BE2C (cell line): ENCODE measurements at regions not wholly inside any gene's neighbourhood (a gene's known extent, or its start where the extent isn't known, plus 50 kb on each side); places are given as distances from the start of the nearest gene placed in this dataset.

Experiments used
- DNase-seq: peaks from one replicate; pipeline ENCODE4 v3.0.0-alpha.2; 2020
- H3K27me3 ChIP-seq: fragments of 250-450 bp; sonication (Bioruptor Pico); 2 replicates; pipeline ENCODE4 v1.5.1; 2020; ENCODE audit warnings: mild to moderate bottlenecking
- H3K36me3 ChIP-seq: fragments of 250-450 bp; sonication (Bioruptor Pico); 2 replicates; pipeline ENCODE4 v1.5.1; 2020; ENCODE audit warnings: mild to moderate bottlenecking
- H3K4me1 ChIP-seq: fragments of 250-450 bp; sonication (Bioruptor Pico); 2 replicates; pipeline ENCODE4 v1.5.1; 2020
- H3K4me3 ChIP-seq: 2 replicates; pipeline ENCODE4 v1.5.1; 2011; ENCODE audit warnings: low read depth, low read length
- H3K9me3 ChIP-seq: fragments of 250-450 bp; sonication (Bioruptor Pico); 2 replicates; pipeline ENCODE4 v1.5.1; 2020
- TF ChIP-seq, protein P1 (sequence below): IDR thresholded peaks from 2 replicates; pipeline ENCODE4 v1.5.1; 2012; ENCODE audit warnings: mild to moderate bottlenecking, low read depth, low read length

DNA sequence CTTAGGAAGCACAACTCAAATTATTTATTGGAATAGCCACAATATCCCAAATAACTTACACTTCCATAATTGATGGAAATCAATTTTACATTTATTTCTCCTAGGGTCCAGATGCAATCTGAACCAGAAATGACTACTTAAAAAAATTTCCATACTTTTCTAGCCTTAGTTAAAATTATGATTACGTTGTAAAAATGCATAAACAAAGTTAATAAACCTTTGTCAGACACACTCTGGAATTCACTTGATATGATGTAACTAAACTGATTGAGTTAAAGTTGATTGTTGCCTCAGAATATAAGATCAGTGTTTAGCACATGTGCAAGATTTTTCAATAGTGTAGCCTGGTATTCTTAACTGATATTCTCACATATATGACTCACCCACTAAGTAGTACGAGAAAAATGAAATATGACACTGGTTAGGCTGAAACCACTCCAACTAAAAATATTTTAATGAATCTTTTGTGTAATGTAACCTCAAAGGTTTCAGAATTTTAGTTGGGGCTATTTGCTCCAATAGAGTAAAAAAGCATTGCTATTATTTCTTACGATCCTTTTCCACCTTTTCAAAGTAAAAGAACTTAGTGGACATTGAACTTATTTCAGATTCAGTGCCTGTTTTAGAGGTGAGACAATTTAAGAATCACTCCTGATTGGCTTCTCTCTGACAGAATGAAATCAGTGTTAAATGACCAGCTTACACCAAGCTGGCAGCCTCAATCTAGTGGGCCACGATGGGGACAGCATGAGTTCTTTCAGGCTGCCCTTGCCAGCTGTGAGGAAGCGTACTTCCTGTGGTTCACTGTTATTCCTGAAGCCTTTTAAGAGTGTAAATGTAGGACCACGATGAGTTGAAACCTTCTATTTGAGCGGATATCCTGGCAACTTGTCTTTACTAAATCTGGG, 277.2 kb upstream of the CDH9 start:
- Histone ChIP-seq H3K27me3 (no peaks in the 10 kb centered on the region), H3K4me1 (no peaks in the 10 kb centered on the region)
- DNase-seq, result no peak

DNA sequence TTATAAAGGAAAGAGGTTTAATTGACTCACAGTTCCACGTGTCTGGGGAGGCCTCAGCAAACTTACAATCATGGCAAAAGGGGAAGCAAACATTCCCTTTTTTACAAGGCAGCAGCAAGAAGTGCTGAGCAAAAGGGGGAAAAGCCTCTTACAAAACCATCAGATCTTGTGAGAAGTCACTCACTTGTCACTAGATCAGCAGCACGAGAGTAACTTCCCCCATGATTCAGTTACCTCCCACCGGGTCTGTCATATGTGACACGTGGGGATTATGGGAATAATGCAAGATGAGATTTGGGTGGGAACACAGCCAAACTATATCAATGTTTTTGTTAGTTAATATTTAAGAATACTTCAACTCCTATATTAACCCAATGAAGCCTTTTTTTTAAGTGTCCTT, 275.2 kb upstream of the CDH9 start:
- Histone ChIP-seq H3K4me3 (no peak overlapping the region), H3K4me1 (no peaks in the 10 kb centered on the region), H3K9me3 (no peaks in the 10 kb centered on the region), H3K27me3 (no peaks in the 10 kb centered on the region), H3K36me3 (no peaks in the 10 kb centered on the region)
- no peak for DNase-seq
- TF ChIP-seq, protein P1, sequence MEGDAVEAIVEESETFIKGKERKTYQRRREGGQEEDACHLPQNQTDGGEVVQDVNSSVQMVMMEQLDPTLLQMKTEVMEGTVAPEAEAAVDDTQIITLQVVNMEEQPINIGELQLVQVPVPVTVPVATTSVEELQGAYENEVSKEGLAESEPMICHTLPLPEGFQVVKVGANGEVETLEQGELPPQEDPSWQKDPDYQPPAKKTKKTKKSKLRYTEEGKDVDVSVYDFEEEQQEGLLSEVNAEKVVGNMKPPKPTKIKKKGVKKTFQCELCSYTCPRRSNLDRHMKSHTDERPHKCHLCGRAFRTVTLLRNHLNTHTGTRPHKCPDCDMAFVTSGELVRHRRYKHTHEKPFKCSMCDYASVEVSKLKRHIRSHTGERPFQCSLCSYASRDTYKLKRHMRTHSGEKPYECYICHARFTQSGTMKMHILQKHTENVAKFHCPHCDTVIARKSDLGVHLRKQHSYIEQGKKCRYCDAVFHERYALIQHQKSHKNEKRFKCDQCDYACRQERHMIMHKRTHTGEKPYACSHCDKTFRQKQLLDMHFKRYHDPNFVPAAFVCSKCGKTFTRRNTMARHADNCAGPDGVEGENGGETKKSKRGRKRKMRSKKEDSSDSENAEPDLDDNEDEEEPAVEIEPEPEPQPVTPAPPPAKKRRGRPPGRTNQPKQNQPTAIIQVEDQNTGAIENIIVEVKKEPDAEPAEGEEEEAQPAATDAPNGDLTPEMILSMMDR, result no peak

More for the DNA sequence above, 277.2 kb upstream of the CDH9 start:
- Histone ChIP-seq H3K4me3 (no peak overlapping the region), H3K36me3 (no peaks in the 10 kb centered on the region), H3K9me3 (no peaks in the 10 kb centered on the region)
- TF ChIP-seq, protein P1, result no peak

DNA sequence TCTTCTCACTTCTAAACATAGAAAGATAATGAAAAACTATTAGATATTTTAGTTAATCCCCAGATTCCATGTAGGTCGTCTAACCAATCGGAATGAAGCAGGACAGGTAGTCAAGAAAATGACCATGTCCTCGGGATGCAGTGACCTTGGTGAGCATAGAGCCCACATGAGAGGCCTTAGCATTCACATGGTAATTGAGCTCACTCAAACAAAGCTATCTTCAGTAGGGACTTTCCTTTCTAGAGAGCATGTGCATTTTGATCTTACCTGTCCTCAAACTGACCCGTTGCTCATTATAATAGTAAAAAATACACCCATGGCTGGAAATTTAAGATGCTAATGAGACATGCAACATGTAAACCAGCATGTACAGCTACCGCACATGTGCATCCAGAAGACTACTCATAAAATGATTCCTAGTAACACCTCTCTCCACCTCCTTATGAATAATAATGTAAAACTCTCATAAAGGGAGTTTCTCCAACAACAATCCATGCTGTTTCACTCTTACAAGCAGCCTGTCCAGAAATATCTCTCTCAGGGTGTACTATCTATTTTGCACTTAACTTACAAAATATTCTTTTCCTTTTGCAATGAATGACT, 274.0 kb upstream of the CDH9 start:
- H3K36me3 ChIP-seq, result no peaks in the 10 kb centered on the region
- no peak overlapping the region for H3K4me3 ChIP-seq
- no peaks in the 10 kb centered on the region for H3K9me3 ChIP-seq
- H3K4me1 ChIP-seq, result no peaks in the 10 kb centered on the region
- no peaks in the 10 kb centered on the region for H3K27me3 ChIP-seq
- TF ChIP-seq, protein P1, result no peak
- no peak for DNase-seq

DNA sequence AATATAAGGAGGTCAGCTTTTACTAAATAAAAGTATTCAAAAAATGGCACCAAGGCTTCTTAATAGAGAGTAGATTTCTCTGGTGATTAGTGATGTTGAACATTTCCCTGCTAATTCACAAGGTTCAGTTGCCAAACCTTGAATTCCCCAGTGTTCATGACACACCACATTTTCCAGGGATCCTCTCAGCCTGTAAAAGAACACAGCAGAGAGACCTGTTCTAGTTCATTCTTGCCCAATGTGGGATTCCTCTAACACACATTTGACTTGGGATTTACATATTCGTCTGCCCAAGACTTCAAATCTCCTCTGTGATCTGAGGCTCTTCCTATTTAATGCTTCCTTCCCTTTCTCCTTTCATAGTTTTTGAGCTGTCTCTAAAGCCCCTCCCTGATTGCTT, 273.2 kb upstream of the CDH9 start:
- no peak for DNase-seq
- Histone ChIP-seq H3K9me3 (no peaks in the 10 kb centered on the region), H3K36me3 (no peaks in the 10 kb centered on the region), H3K4me3 (no peak overlapping the region), H3K4me1 (no peaks in the 10 kb centered on the region), H3K27me3 (no peaks in the 10 kb centered on the region)
- TF ChIP-seq, protein P1, result no peak

DNA sequence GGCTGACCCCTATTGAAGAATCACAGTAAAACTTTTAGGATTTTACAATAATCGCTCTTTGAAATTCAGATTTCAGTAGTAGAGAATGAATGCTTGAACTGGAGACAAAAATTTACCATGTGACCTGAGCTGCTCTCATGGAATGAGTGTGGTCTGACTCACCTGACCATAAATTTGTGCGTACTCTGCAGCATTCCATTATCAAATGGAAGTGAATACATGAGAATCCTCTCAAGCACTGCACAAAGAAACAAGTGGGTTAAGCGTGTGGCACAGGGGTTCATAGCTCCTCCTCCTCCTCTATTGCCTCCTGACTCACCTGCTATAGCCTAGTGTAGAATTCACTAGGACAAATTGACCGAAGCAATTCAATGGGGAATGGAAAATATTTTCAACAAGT, 269.8 kb upstream of the CDH9 start:
- no peak overlapping the region for H3K4me3 ChIP-seq
- H3K36me3 ChIP-seq, result no peaks in the 10 kb centered on the region
- no peaks in the 10 kb centered on the region for H3K4me1 ChIP-seq
- DNase-seq, result no peak
- H3K9me3 ChIP-seq, result no peaks in the 10 kb centered on the region
- H3K27me3 ChIP-seq, result no peaks in the 10 kb centered on the region
- TF ChIP-seq, protein P1, result no peak

DNA sequence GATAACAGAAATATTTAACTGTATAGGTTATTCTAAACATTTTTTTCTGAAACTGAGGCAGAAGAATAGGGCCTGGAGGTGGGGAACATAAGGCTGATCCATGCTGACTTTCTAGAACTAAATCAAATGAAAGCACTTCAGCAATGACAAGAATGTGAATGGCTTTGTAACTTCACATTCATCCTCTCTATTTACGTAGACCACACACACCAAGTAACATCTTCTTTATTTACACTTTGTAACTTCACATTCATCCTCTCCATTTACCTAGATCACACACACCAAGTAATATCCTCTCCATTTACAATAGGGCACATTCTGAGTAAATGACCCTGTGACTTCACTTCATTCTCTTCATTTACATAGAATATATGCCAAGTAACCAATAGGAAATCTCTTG, 251.8 kb upstream of the CDH9 start:
- H3K4me1 ChIP-seq, result no peaks in the 10 kb centered on the region
- H3K9me3 ChIP-seq, result no peaks in the 10 kb centered on the region
- TF ChIP-seq, protein P1, result no peak
- H3K27me3 ChIP-seq, result no peaks in the 10 kb centered on the region
- no peaks in the 10 kb centered on the region for H3K36me3 ChIP-seq
- DNase-seq, result no peak
- H3K4me3 ChIP-seq, result no peak overlapping the region
